IMR-90 (cell line): ENCODE measurements at regions not wholly inside any gene's neighbourhood (a gene's known extent, or its start where the extent isn't known, plus 50 kb on each side); places are given as distances from the start of the nearest gene placed in this dataset.

Experiments used
- ATAC-seq: fragments of 200-7000 bp; cut with Tn5 transposase; 2 replicates; pipeline ENCODE4 v1.9.1; 2020; ENCODE audit warnings: low read depth, mild to moderate bottlenecking, moderate library complexity
- BruUV-seq: library from RNA; stranded (reverse); fragments of 400-500 nt; replicated peaks from 2 replicates; lab custom pipeline; 2021; lab: Mats Ljungman, UMichigan
- CTCF ChIA-PET: fragments of 300-600 bp; formaldehyde crosslinking; extraction: SDS; loops from one replicate; lab custom pipeline; 2021; ENCODE audit warnings: antibody characterized with exemption; lab: Yijun Ruan, JAX
- POLR2A ChIA-PET: fragments of 300-600 bp; sonication (Branson Sonifier 250); formaldehyde crosslinking; loops from one replicate; lab custom pipeline; 2022; ENCODE audit warnings: antibody characterized with exemption; ENCODE audit not compliant: unreplicated experiment; lab: Charles Lee
- DNase-seq: peaks from one replicate; pipeline ENCODE4 v3.0.0; 2013
- H2AFZ ChIP-seq: replicated peaks from 2 replicates; pipeline ENCODE3; 2013; ENCODE audit warnings: low read length, mild to moderate bottlenecking; ENCODE audit not compliant: poor library complexity
- H2AK5ac ChIP-seq: 2 replicates; pipeline ENCODE4 v1.6.1; 2013; ENCODE audit warnings: low read depth, low read length, inconsistent platforms
- H2AK9ac ChIP-seq: replicated peaks from 2 replicates; pipeline ENCODE3; 2013; ENCODE audit warnings: mild to moderate bottlenecking, low read depth, low read length, moderate library complexity; ENCODE audit not compliant: poor library complexity
- H2BK120ac ChIP-seq: 2 replicates; pipeline ENCODE4 v1.6.1; 2013; ENCODE audit warnings: low read depth, low read length, inconsistent platforms
- H2BK15ac ChIP-seq: 3 replicates; pipeline ENCODE4 v1.6.1; 2013; ENCODE audit warnings: low read depth, low read length, inconsistent platforms
- H2BK20ac ChIP-seq: 2 replicates; pipeline ENCODE4 v1.6.1; 2013; ENCODE audit warnings: low read depth, mild to moderate bottlenecking, inconsistent platforms, low read length, moderate library complexity
- H2BK5ac ChIP-seq: 2 replicates; pipeline ENCODE4 v1.6.1; 2013; ENCODE audit warnings: mild to moderate bottlenecking, low read depth, low read length, inconsistent platforms; ENCODE audit not compliant: poor library complexity, severe bottlenecking
- H3K14ac ChIP-seq: replicated peaks from 2 replicates; pipeline ENCODE4 v1.6.1; 2013; ENCODE audit warnings: low read depth, low read length, inconsistent platforms
- H3K18ac ChIP-seq: 2 replicates; pipeline ENCODE4 v1.6.1; 2013; ENCODE audit warnings: low read depth, low read length, control low read depth
- H3K23ac ChIP-seq: 2 replicates; pipeline ENCODE4 v1.6.1; 2013; ENCODE audit warnings: low read depth, low read length, inconsistent platforms
- H3K27ac ChIP-seq: 2 replicates; pipeline ENCODE4 v1.5.1; 2013; ENCODE audit warnings: mild to moderate bottlenecking, control low read depth, low read length; ENCODE audit not compliant: insufficient read depth
- H3K27me3 ChIP-seq: 2 replicates; pipeline ENCODE4 v1.6.1; 2013; ENCODE audit warnings: low read length; ENCODE audit not compliant: control insufficient read depth, insufficient read depth
- H3K36me3 ChIP-seq: 2 replicates; pipeline ENCODE4 v1.6.1; 2013; ENCODE audit warnings: low read length, mixed read lengths; ENCODE audit not compliant: control insufficient read depth, insufficient read depth
- H3K4ac ChIP-seq: 2 replicates; pipeline ENCODE4 v1.6.1; 2013; ENCODE audit warnings: low read depth, low read length, inconsistent platforms
- H3K4me1 ChIP-seq: 2 replicates; pipeline ENCODE4 v1.6.1; 2013; ENCODE audit warnings: low read length, mixed read lengths; ENCODE audit not compliant: control insufficient read depth, insufficient read depth
- H3K4me2 ChIP-seq: 2 replicates; pipeline ENCODE4 v1.6.1; 2013; ENCODE audit warnings: low read depth, mild to moderate bottlenecking, control low read depth, low read length, moderate library complexity
- H3K4me3 ChIP-seq: 2 replicates; pipeline ENCODE4 v1.5.1; 2013; ENCODE audit warnings: low read depth, mild to moderate bottlenecking, control low read depth, low read length, moderate library complexity; ENCODE audit not compliant: insufficient read depth
- H3K56ac ChIP-seq: 2 replicates; pipeline ENCODE4 v1.6.1; 2013; ENCODE audit warnings: low read length, inconsistent platforms; ENCODE audit not compliant: insufficient read depth; ENCODE audit errors: extremely low read depth
- H3K79me1 ChIP-seq, 2 experiments: 2 replicates each; pipeline ENCODE4 v1.6.1; 2013; ENCODE audit warnings: low read length in 2 of 2, inconsistent platforms in 1 of 2, low read depth in 1 of 2
- H3K9ac ChIP-seq: 2 replicates; pipeline ENCODE4 v1.6.1; 2013; ENCODE audit warnings: low read depth, low read length, control low read depth
- H3K9me1 ChIP-seq: 2 replicates; pipeline ENCODE4 v1.6.1; 2013; ENCODE audit warnings: low read length, inconsistent platforms; ENCODE audit not compliant: insufficient read depth
- H3K9me3 ChIP-seq: 2 replicates; pipeline ENCODE4 v1.6.1; 2013; ENCODE audit warnings: low read length; ENCODE audit not compliant: control insufficient read depth, insufficient read depth
- H4K20me1 ChIP-seq: 2 replicates; pipeline ENCODE4 v1.6.1; 2013; ENCODE audit warnings: low read length, inconsistent platforms; ENCODE audit not compliant: insufficient read depth
- H4K5ac ChIP-seq: 2 replicates; pipeline ENCODE4 v1.6.1; 2013; ENCODE audit warnings: mild to moderate bottlenecking, low read depth, low read length, control low read depth
- H4K8ac ChIP-seq, 2 experiments: 2 replicates each; pipeline ENCODE4 v1.6.1; 2013; ENCODE audit warnings: low read depth in 2 of 2, low read length in 2 of 2, control low read depth in 1 of 2, inconsistent platforms in 1 of 2
- H4K91ac ChIP-seq: 2 replicates; pipeline ENCODE4 v1.6.1; 2013; ENCODE audit warnings: low read depth, low read length, inconsistent platforms; ENCODE audit not compliant: insufficient read depth
- BHLHE40 ChIP-seq: fragments of 150-350 bp; IDR thresholded peaks from 2 replicates; pipeline ENCODE4 v1.6.1; 2016; ENCODE audit warnings: mild to moderate bottlenecking, low read depth, low read length
- CEBPB ChIP-seq: IDR thresholded peaks from 2 replicates; pipeline ENCODE4 v1.6.1; 2012; ENCODE audit warnings: low read depth, low read length, improper control_type of control experiment
- CHD1 ChIP-seq: IDR thresholded peaks from 2 replicates; pipeline ENCODE4 v1.6.1; 2012; ENCODE audit warnings: low read depth, low read length, improper control_type of control experiment
- CTCF ChIP-seq: conservative IDR thresholded peaks from 2 replicates; pipeline ENCODE4 v1.5.1; 2012; ENCODE audit warnings: mild to moderate bottlenecking, low read depth, low read length, improper control_type of control experiment
- ELK1 ChIP-seq: fragments of 150-350 bp; IDR thresholded peaks from 2 replicates; pipeline ENCODE4 v1.6.1; 2016; ENCODE audit warnings: low read depth, mild to moderate bottlenecking, low read length, moderate library complexity, borderline replicate concordance
- FOS ChIP-seq: fragments of 150-350 bp; IDR thresholded peaks from 2 replicates; pipeline ENCODE4 v1.6.1; 2016; ENCODE audit warnings: low read depth, low read length
- MAFK ChIP-seq: IDR thresholded peaks from 2 replicates; pipeline ENCODE4 v1.6.1; 2012; ENCODE audit warnings: low read depth, low read length, improper control_type of control experiment
- MAZ ChIP-seq: IDR thresholded peaks from 2 replicates; pipeline ENCODE4 v1.6.1; 2012; ENCODE audit warnings: low read depth, mild to moderate bottlenecking, low read length, improper control_type of control experiment, moderate library complexity, borderline replicate concordance
- MXI1 ChIP-seq: IDR thresholded peaks from 2 replicates; pipeline ENCODE4 v1.6.1; 2012; ENCODE audit warnings: low read depth, mild to moderate bottlenecking, low read length, moderate library complexity, borderline replicate concordance
- NFE2L2 ChIP-seq: fragments of 150-350 bp; IDR thresholded peaks from 2 replicates; pipeline ENCODE4 v1.6.1; 2016; ENCODE audit warnings: low read depth, mild to moderate bottlenecking, low read length
- POLR2A ChIP-seq: IDR thresholded peaks from 2 replicates; pipeline ENCODE4 v1.6.1; 2012; ENCODE audit warnings: mild to moderate bottlenecking, low read depth, low read length
- RAD21 ChIP-seq: IDR thresholded peaks from 2 replicates; pipeline ENCODE4 v1.6.1; 2012; ENCODE audit warnings: low read length, improper control_type of control experiment
- RCOR1 ChIP-seq: IDR thresholded peaks from 2 replicates; pipeline ENCODE4 v1.6.1; 2012; ENCODE audit warnings: mild to moderate bottlenecking, low read length, improper control_type of control experiment; ENCODE audit not compliant: insufficient replicate concordance
- RFX5 ChIP-seq: IDR thresholded peaks from 2 replicates; pipeline ENCODE4 v1.8.0; 2012; ENCODE audit warnings: low read depth, mild to moderate bottlenecking, low read length, moderate library complexity
- SMC3 ChIP-seq: fragments of 150-350 bp; IDR thresholded peaks from 2 replicates; pipeline ENCODE4 v1.6.1; 2016; ENCODE audit warnings: low read depth, mild to moderate bottlenecking, antibody characterized with exemption, low read length, moderate library complexity
- USF2 ChIP-seq: fragments of 150-350 bp; IDR thresholded peaks from 2 replicates; pipeline ENCODE4 v1.6.1; 2017; ENCODE audit warnings: mild to moderate bottlenecking, antibody characterized with exemption, low read length, low read depth
- WGBS, 2 experiments: methylation state at CpG; one replicate each; pipeline versions ENCODE4 v1.1.5 to v1.1.7; 2013; ENCODE audit warnings: missing lambda C conversion rate in 2 of 2; ENCODE audit not compliant: insufficient read length in 1 of 2; ENCODE audit errors: extremely low coverage in 2 of 2; 5-methylcytosine and 5-hydroxymethylcytosine counted together
- dilution Hi-C: fragments of 300-500 bp; cut with HindIII; formaldehyde crosslinking; loops from one replicate; pipeline ENCODE4 v1.14.3; 2018; ENCODE audit warnings: low sequenced_read_pairs; ENCODE audit not compliant: unreplicated experiment
- in situ Hi-C: fragments of 300-500 bp; cut with MboI; formaldehyde crosslinking; loops from 3 replicates; pipeline ENCODE4 v1.14.3; 2019; ENCODE audit warnings: low sequenced_read_pairs, inconsistent platforms, mixed read lengths
- intact Hi-C: fragments of 100-400 bp; cut with micrococcal nuclease; formaldehyde crosslinking; loops from 2 replicates; pipeline ENCODE4 v1.10.0; 2022

- ATAC-seq (no peak), DNase-seq (no peak)
- H4K20me1 ChIP-seq = no peaks in the 10 kb centered on the region
- no peak overlapping the region for H3K14ac ChIP-seq
- no peaks in the 10 kb centered on the region for H3K27me3 ChIP-seq
- H3K27ac ChIP-seq = no peak overlapping the region
- no peaks in the 10 kb centered on the region for H3K36me3 ChIP-seq
- H4K5ac ChIP-seq = no peak overlapping the region
- ChIA-PET POLR2A (no interaction called here), CTCF (no interaction called here)
- H3K23ac ChIP-seq = no peak overlapping the region
- TF ChIP-seq RFX5 (no peak), POLR2A (no peak), SMC3 (no peak), CTCF (no peak), ELK1 (no peak), CHD1 (no peak), MAZ (no peak), FOS (no peak), NFE2L2 (no peak), RAD21 (no peak), CEBPB (no peak), RCOR1 (no peak), MAFK (no peak), MXI1 (no peak), BHLHE40 (no peak), USF2 (no peak)
- H3K9ac ChIP-seq = no peak overlapping the region
- H2AFZ ChIP-seq = no peak overlapping the region
- no peak overlapping the region for H3K18ac ChIP-seq
- in situ Hi-C loops = no loop called here
- no peak overlapping the region for H2AK5ac ChIP-seq
- H4K91ac ChIP-seq = no peak overlapping the region
- H3K56ac ChIP-seq = no peak overlapping the region
- intact Hi-C loops = no loop called here
- no CpG with 5 or more reads among the region's 6 CpGs for WGBS, 2 experiments
- H3K4me1 ChIP-seq = no peaks in the 10 kb centered on the region
- H2BK15ac ChIP-seq = no peak overlapping the region
- H3K9me3 ChIP-seq = no peaks in the 10 kb centered on the region
- H3K4me3 ChIP-seq = no peak overlapping the region
- dilution Hi-C loops = no loop called here
- H2BK20ac ChIP-seq = no peak overlapping the region
- no peaks in the 10 kb centered on the region for H3K9me1 ChIP-seq
- H3K4me2 ChIP-seq = no peak overlapping the region
- no peak overlapping the region for H2BK5ac ChIP-seq
- H3K4ac ChIP-seq = no peak overlapping the region
- BruUV-seq = no TSS peak
- H2BK120ac ChIP-seq = no peak overlapping the region
- H3K79me1 ChIP-seq = no peaks in the 10 kb centered on the region
- H2AK9ac ChIP-seq = no peak overlapping the region
- no peak overlapping the region for H4K8ac ChIP-seq
Observed at GRCh38 chr7:85583131-85583953, 396.5 kb upstream of the SEMA3D start.
